Nephron progenitor cell (in vitro differentiated cells): ENCODE measurements at regions not wholly inside any gene's neighbourhood (a gene's known extent, or its start where the extent isn't known, plus 50 kb on each side); places are given as distances from the start of the nearest gene placed in this dataset.

ENCODE experiments used
- DNase-seq: peaks from one replicate; pipeline ENCODE4 v3.0.0; 2021
- H3K27ac Mint-ChIP-seq: 2 replicates; pipeline ENCODE4 v1.8.0; 2021; ENCODE audit warnings: mild to moderate bottlenecking, moderate library complexity, mixed read lengths
- H3K27me3 Mint-ChIP-seq: 2 replicates; pipeline ENCODE4 v1.8.0; 2021; ENCODE audit warnings: mild to moderate bottlenecking, low read depth, mixed read lengths; ENCODE audit not compliant: poor library complexity
- H3K36me3 Mint-ChIP-seq: 2 replicates; pipeline ENCODE4 v1.8.0; 2021; ENCODE audit warnings: low read depth, mixed read lengths
- H3K4me1 Mint-ChIP-seq: 2 replicates; pipeline ENCODE4 v1.8.0; 2021; ENCODE audit warnings: mixed read lengths
- H3K4me3 Mint-ChIP-seq: 2 replicates; pipeline ENCODE4 v1.8.0; 2021; ENCODE audit warnings: mild to moderate bottlenecking, moderate library complexity, mixed read lengths
- H3K9me3 Mint-ChIP-seq: 2 replicates; pipeline ENCODE4 v1.8.0; 2021; ENCODE audit warnings: mild to moderate bottlenecking, moderate library complexity, mixed read lengths
- TF ChIP-seq, protein P1 (sequence below): fragments of 200-600 bp; sonication (generic); IDR thresholded peaks from 2 replicates; pipeline ENCODE4 v1.5.0; 2021; ENCODE audit warnings: antibody characterized with exemption

GRCh38 chr2:223306371-223306770 is 254.4 kb downstream of the KCNE4 start:
- no peak for DNase-seq
- Mint-ChIP-seq H3K9me3 (no peaks in the 10 kb centered on the region), H3K27me3 (peaks cover 3% of the 10 kb centered on the region), H3K27ac (no peak overlapping the region), H3K4me3 (no peak overlapping the region), H3K36me3 (no peaks in the 10 kb centered on the region), H3K4me1 (no peaks in the 10 kb centered on the region)
- TF ChIP-seq, protein P1, sequence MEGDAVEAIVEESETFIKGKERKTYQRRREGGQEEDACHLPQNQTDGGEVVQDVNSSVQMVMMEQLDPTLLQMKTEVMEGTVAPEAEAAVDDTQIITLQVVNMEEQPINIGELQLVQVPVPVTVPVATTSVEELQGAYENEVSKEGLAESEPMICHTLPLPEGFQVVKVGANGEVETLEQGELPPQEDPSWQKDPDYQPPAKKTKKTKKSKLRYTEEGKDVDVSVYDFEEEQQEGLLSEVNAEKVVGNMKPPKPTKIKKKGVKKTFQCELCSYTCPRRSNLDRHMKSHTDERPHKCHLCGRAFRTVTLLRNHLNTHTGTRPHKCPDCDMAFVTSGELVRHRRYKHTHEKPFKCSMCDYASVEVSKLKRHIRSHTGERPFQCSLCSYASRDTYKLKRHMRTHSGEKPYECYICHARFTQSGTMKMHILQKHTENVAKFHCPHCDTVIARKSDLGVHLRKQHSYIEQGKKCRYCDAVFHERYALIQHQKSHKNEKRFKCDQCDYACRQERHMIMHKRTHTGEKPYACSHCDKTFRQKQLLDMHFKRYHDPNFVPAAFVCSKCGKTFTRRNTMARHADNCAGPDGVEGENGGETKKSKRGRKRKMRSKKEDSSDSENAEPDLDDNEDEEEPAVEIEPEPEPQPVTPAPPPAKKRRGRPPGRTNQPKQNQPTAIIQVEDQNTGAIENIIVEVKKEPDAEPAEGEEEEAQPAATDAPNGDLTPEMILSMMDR: peak; percentile 43

DNA sequence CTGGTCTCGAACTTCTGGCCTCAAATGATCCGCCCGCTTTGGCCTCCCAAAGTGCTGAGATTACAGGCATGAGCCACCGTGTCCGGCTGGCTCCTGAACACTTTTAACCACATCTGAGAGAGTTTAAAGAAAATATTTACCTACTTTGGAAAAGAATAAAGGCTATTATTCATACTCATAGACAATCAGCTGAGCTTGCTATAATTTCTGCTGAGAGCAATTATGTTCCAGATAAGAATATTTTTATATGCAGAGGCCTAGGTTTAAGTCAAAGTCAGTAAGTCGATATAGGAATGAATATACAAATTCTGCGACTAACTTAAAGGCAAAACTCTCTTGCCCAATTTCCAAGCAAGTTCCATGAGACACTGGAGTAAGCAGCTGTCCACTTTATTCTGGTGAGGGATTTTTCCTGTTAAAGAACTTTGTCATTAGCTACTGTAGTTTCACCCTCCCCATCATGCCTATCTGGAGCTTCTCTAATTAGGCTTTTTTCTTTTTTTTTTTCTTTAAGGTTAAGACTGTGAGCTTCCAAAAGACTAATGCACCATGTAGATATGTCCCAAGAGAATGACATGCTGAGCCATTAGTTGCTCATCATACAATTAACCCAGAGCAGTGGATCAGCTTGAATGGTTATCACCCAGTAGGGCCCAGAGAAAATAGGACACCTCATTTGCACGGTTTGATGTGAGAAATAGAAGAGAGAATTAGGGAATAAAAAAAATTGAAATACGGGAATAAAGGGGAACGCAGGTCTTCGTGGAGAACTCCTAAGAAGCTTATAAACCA is 260.1 kb downstream of the KCNE4 start:
- DNase-seq: no peak
- H3K4me1 Mint-ChIP-seq: no peaks in the 10 kb centered on the region
- no peaks in the 10 kb centered on the region for H3K27me3 Mint-ChIP-seq
- H3K27ac Mint-ChIP-seq: no peak overlapping the region
- H3K4me3 Mint-ChIP-seq: no peak overlapping the region
- no peaks in the 10 kb centered on the region for H3K36me3 Mint-ChIP-seq
- TF ChIP-seq, protein P1: no peak
- no peaks in the 10 kb centered on the region for H3K9me3 Mint-ChIP-seq

- Mint-ChIP-seq H3K27ac (no peak overlapping the region), H3K27me3 (no peaks in the 10 kb centered on the region), H3K4me3 (no peak overlapping the region), H3K4me1 (no peaks in the 10 kb centered on the region), H3K9me3 (no peaks in the 10 kb centered on the region), H3K36me3 (no peaks in the 10 kb centered on the region)
- TF ChIP-seq, protein P1: no peak
- DNase-seq: no peak
These were observed 261.1 kb downstream of the KCNE4 start for GRCh38 chr2:223313101-223313500.

- no peak for DNase-seq
- Mint-ChIP-seq H3K27me3 (peaks cover 4% of the 10 kb centered on the region), H3K36me3 (no peaks in the 10 kb centered on the region), H3K9me3 (no peaks in the 10 kb centered on the region), H3K4me1 (no peaks in the 10 kb centered on the region), H3K4me3 (no peak overlapping the region), H3K27ac (no peak overlapping the region)
- TF ChIP-seq, protein P1: no peak
These were observed 262.8 kb downstream of the KCNE4 start for GRCh38 chr2:223314811-223315210.

DNA sequence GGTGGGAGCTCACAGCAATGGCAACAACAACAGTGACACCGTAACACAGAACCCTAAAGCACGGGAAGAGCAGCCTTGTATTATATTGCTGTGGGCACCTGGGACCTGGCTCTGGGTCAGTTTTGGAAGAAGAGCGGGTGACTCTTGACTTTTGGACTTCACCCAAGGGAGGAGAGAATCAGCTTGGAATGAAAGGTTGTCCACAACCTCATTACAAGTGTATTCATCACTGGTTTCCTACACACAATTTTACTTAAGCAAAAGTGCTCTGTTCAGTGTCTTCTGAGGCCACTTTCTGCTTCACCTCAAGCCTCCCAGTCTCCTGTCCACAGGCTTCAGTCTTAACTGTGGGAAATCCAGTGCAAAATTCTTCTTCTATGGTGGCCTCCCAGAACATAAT is 263.8 kb downstream of the KCNE4 start:
- DNase-seq: no peak
- Mint-ChIP-seq H3K36me3 (no peaks in the 10 kb centered on the region), H3K27me3 (peaks cover 4% of the 10 kb centered on the region), H3K4me1 (no peaks in the 10 kb centered on the region), H3K27ac (no peak overlapping the region), H3K9me3 (no peaks in the 10 kb centered on the region), H3K4me3 (no peak overlapping the region)
- TF ChIP-seq, protein P1: no peak

DNA sequence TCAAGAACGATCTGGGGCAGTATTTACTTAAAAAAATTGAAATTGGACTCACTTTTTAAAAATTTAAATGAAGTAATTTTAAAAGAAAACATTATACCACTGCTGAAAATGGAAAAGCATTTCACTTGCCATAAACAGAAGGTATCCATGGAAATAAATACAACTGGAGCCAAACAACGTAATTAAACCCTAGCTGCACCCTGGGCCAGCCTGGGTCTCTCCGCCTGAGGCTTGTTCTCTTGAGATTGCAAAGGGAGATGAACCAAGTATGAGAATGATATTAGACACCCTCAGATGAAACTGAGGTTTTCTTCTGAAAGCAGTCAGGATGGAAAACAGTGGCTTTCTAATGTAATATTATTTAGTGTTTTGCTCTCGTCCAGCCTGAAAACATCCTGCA is 264.4 kb downstream of the KCNE4 start:
- Mint-ChIP-seq H3K4me3 (no peak overlapping the region), H3K27ac (no peak overlapping the region), H3K4me1 (no peaks in the 10 kb centered on the region), H3K27me3 (peaks cover 4% of the 10 kb centered on the region), H3K36me3 (no peaks in the 10 kb centered on the region), H3K9me3 (no peaks in the 10 kb centered on the region)
- TF ChIP-seq, protein P1: no peak
- DNase-seq: no peak
